GM19023 (cell line): ENCODE measurements at regions not wholly inside any gene's neighbourhood (a gene's known extent, or its start where the extent isn't known, plus 50 kb on each side); places are given as distances from the start of the nearest gene placed in this dataset.

Source experiments
- ATAC-seq: cut with Tn5 transposase; IDR thresholded peaks from one replicate; pipeline ENCODE4 v1.9.1; 2021; ENCODE audit warnings: mild to moderate bottlenecking, moderate library complexity; ENCODE audit not compliant: unreplicated experiment

- no peak for ATAC-seq
Observed at GRCh38 chr20:40806929-40807820, 118.1 kb upstream of the MAFB start.

DNA sequence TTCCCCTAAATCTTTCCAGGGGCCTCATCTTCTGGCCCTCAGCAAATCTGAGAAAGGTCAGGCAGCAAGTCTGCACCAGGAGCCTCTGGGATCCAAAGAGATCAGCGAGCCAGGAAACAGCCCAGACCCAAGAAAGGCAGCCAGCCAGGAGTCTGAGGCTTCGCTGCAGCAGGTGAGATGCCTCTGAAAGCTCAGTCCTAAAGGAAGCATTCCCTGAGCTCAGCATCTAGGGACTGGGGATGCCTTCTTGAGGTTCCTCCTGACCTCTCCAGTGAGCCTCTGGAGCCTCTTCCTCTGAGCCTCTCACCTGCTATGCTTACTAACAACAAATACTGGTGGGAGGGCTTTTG is 118.8 kb upstream of the MAFB start:
- ATAC-seq, result no peak

DNA sequence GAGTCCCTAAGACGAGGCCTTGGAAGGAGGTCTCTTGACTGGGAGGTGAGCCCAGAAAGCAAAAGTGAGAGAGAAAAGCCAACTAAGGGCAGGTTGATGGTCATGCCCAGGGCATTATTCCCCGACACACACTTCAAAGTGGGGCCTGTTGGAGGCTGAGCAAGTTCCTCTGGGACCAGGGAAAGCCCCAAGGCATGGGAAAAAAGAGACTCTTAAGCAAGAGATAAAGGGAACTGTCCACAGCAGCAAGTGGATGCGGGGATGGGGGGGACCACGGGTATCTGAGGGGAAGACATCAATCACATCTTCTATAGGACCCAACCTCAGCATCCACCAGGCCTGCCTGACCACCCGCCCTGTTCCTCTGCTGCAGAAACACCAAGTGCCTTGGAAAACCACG is 119.9 kb upstream of the MAFB start:
- ATAC-seq, result no peak

DNA sequence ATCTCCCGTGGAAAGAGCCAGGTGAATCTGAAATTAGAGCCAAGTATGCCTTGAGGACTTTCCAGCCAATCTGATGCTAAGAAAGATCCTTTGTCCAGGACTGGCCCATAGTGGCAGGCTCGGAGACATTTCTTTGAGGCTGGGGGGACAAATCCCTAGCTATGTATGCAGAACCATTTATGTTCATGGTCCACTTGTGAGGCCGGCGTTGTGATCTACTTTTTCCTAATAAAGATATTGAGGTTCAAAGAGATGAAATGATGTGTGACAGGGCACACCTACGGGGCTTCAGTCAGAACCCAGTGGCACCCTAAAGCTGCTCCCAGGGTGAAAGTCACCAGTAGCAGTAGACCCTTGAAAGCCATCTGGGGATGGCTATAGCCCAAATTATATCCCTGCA is 120.3 kb upstream of the MAFB start:
- ATAC-seq, result no peak

GRCh38 chr20:40810332-40811000 is 121.4 kb upstream of the MAFB start:
- ATAC-seq, result no peak

GRCh38 chr20:40811004-40811403 is 122.0 kb upstream of the MAFB start:
- ATAC-seq, result no peak

DNA sequence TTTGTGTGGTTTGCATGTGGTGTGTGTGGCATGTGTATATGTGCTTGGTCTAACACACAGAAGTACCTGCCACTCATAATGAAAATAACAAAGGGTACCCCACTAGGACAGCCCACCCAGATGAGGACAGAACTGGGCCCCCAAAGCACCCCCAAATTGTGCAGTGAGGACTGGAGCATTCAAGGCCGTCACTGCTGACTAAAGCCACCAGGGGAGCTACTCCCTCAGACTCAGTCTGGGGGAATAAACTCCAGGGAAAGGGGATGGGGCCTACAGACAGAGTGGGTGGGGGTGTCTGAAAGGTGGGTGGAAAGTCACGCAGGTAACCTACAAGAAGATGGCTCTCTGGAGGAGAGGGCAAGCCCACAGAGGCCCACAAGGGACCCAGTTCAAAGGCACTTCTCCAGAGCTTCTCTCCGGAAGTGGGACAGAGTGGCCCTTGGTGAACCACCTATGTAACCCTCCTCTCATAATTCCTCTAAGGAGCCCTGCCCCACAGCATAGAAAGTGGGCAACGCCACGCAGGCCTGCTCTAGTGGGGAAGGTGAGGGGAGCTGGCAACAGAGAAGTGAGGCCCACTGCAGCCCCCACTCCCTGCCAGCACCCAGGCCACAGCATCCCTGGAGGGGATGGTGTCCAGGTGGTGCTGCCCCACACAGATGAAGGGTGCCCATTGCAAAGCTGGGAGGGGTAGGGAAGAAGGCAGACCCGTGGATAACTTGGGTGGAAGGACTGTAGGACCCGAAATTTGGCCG is 122.8 kb upstream of the MAFB start:
- no peak for ATAC-seq

DNA sequence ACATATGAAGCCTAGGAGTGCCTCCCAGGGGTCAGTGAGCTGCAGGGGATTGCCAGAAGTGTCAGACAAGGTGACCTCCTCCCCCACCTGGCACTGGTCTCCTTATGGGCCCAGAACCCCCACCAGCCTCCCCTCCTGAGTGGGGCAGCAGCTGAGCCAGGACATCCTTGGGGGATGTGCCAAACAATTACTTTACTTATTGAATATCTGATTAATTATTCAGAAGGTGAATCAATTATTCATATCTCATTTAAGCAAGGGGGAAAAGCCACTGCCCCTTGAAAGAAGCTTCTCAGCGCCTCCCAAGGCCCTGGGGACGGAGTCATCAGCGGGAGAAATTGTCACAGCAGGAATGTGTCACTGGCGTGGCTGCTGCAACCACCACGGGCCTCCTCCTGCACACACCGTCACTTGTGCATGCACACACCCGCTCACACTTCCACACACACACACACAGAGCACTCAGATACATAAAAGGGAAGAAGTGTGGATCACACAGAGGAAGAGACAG is 123.4 kb upstream of the MAFB start:
- no peak for ATAC-seq

GRCh38 chr20:40813029-40813431 is 124.0 kb upstream of the MAFB start:
- ATAC-seq, result no peak

- no peak for ATAC-seq
Observed at GRCh38 chr20:40813708-40814630, 124.9 kb upstream of the MAFB start.

GRCh38 chr20:40814631-40814960 is 125.6 kb upstream of the MAFB start:
- ATAC-seq, result no peak

- no peak for ATAC-seq
Observed at GRCh38 chr20:40815156-40816038, 126.4 kb upstream of the MAFB start.

DNA sequence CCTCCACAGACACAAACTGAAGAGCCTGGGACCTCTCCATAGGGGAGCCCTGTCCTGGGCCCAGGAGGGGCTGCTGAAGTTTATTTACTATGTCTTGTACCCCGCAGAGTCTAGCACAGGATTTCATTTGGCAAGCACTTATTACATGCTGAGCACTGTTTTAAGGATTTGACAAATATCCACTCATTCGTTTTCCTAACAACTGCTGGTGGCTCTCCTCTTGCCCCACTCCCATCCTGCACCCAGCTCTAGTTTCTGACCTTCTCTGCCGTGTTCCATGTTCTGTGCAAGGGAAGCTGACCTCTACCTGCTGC is 127.0 kb upstream of the MAFB start:
- ATAC-seq, result no peak

GRCh38 chr20:40821429-40821828 is 132.4 kb upstream of the MAFB start:
- no peak for ATAC-seq

GRCh38 chr20:40826699-40827098 is 137.7 kb upstream of the MAFB start:
- no peak for ATAC-seq

- ATAC-seq, result no peak
Observed at GRCh38 chr20:40835321-40835720, 146.3 kb upstream of the MAFB start.

GRCh38 chr20:40838509-40838908 is 149.5 kb upstream of the MAFB start:
- ATAC-seq, result no peak

GRCh38 chr20:40843251-40843650 is 154.2 kb upstream of the MAFB start:
- ATAC-seq, result no peak

DNA sequence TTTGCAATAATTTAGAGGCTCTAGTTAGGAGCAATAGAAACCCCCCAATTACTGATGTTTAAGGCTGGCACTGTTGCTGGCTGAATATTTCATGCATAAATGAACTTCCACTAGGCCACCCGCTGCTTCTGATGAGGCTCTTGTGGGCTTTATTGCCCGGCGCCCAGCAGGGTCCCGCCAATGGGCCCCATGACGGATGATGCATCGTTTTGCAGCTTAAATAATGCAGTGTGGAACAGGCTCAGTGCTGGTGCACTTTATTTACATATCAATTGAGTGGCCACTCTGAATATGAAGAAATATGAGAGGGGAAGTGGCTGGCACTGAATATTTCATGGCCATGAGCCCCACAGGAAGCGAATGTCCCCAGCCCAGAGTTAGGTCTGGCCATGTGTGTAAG is 155.3 kb upstream of the MAFB start:
- no peak for ATAC-seq

GRCh38 chr20:40848096-40848495 is 159.1 kb upstream of the MAFB start:
- ATAC-seq, result no peak
